Uterus (tissue), 3 donors: ENCODE measurements at regions not wholly inside any gene's neighbourhood (a gene's known extent, or its start where the extent isn't known, plus 50 kb on each side); places are given as distances from the start of the nearest gene placed in this dataset.

Experiments
- DNase-seq, 2 donors: peaks; one replicate each; pipeline ENCODE4 v3.0.0-alpha.2; 2019 to 2020
- H3K27ac ChIP-seq, 2 donors: fragments of 200-600 bp; sonication (generic); 1 replicate in 1 of 2; 2 replicates in 1 of 2; pipeline ENCODE4 v1.5.1; 2016 to 2018
- H3K27me3 ChIP-seq, 2 donors: fragments of 200-600 bp; sonication (generic); one replicate each; pipeline ENCODE4 v1.5.1; 2018 to 2019; ENCODE audit warnings: control low read depth in 1 of 2
- H3K36me3 ChIP-seq, 2 donors: fragments of 200-600 bp; sonication (generic); one replicate each; pipeline ENCODE4 v1.5.1; 2019; ENCODE audit warnings: control low read depth in 1 of 2
- H3K4me1 ChIP-seq, 2 donors: fragments of 200-600 bp; sonication (generic); one replicate each; pipeline ENCODE4 v1.5.1; 2018 to 2019; ENCODE audit warnings: control low read depth in 1 of 2
- H3K4me3 ChIP-seq, 2 donors: fragments of 200-600 bp; sonication (generic); 1 replicate in 1 of 2; 2 replicates in 1 of 2; pipeline ENCODE4 v1.5.1; 2018 to 2019; ENCODE audit warnings: mild to moderate bottlenecking in 1 of 2
- H3K9me3 ChIP-seq, 2 donors: fragments of 200-600 bp; sonication (generic); one replicate each; pipeline ENCODE4 v1.5.1; 2019; ENCODE audit warnings: control low read depth in 1 of 2
- POLR2A ChIP-seq, 2 donors: fragments of 450-650 bp; IDR thresholded peaks; one replicate each; pipeline ENCODE4 v1.6.1; 2016; ENCODE audit warnings: antibody characterized with exemption in 2 of 2, mild to moderate bottlenecking in 1 of 2, moderate library complexity in 1 of 2
- intact Hi-C: fragments of 100-400 bp; cut with DNase I; formaldehyde crosslinking; loops from one replicate; pipeline ENCODE4 v1.15.1; 2023; ENCODE audit warnings: low total_unique reads
- TF ChIP-seq, protein P1 (sequence below), 4 experiments: fragments of 200-600 bp in 2 of 4; fragments of 450-650 bp in 2 of 4; sonication (generic) in 2 of 4; IDR thresholded peaks; one replicate each; pipeline ENCODE4 v1.5.1; 2016 to 2019; ENCODE audit warnings: antibody characterized with exemption in 4 of 4, mild to moderate bottlenecking in 2 of 4, moderate library complexity in 1 of 4
- donor health status: DM: yes; HTN: yes; CAD: no.

DNA sequence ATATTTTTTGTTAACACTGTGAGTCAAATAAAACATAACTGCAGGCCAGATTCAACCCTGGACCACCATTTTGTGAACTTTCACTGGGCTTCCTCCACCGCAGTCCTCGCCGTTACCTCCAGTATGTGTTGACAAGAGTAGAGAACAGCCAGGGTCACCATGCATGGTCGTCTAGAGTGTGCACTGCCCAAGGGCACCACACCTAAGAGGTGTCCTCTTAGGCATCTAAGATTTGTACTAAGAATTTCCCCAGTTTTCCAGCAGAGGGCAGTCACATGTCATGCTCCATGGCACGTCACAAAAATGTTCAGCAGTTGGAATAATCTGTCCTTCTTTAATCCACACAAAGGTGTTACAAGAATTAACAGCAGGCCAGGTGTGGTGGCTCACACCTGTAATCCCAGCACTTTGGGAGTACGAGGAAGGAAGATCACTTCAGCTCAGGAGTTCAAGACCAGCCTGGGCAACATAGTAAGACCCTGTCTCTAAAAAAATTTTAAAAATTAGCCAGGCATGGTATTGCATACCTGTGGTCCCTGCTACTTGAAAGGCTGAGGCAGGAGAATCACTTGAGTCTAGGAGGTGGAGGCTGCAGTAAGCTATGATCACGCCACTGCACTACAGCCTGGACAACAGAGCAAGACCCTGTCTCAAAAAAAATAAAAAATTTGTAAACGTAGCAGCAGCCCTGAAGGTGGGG is 71.2 kb upstream of the FOXK1 start:
- TF ChIP-seq, protein P1, sequence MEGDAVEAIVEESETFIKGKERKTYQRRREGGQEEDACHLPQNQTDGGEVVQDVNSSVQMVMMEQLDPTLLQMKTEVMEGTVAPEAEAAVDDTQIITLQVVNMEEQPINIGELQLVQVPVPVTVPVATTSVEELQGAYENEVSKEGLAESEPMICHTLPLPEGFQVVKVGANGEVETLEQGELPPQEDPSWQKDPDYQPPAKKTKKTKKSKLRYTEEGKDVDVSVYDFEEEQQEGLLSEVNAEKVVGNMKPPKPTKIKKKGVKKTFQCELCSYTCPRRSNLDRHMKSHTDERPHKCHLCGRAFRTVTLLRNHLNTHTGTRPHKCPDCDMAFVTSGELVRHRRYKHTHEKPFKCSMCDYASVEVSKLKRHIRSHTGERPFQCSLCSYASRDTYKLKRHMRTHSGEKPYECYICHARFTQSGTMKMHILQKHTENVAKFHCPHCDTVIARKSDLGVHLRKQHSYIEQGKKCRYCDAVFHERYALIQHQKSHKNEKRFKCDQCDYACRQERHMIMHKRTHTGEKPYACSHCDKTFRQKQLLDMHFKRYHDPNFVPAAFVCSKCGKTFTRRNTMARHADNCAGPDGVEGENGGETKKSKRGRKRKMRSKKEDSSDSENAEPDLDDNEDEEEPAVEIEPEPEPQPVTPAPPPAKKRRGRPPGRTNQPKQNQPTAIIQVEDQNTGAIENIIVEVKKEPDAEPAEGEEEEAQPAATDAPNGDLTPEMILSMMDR (IDR thresholded peaks at IDR 0.05): peak; percentile 78 to 91 (median 87)
- no peak for TF ChIP-seq POLR2A (IDR thresholded peaks at IDR 0.05)
- Histone ChIP-seq H3K36me3 (no peaks in the 10 kb centered on the region), H3K4me1 (peaks cover 0 to 4% of the 10 kb centered on the region in 2 donors), H3K27ac (no peak overlapping the region), H3K4me3 (no peak overlapping the region), H3K27me3 (no peaks in the 10 kb centered on the region), H3K9me3 (no peaks in the 10 kb centered on the region)
- peak; percentile 34 to 65 for DNase-seq
- intact Hi-C loops: no loop called here

DNA sequence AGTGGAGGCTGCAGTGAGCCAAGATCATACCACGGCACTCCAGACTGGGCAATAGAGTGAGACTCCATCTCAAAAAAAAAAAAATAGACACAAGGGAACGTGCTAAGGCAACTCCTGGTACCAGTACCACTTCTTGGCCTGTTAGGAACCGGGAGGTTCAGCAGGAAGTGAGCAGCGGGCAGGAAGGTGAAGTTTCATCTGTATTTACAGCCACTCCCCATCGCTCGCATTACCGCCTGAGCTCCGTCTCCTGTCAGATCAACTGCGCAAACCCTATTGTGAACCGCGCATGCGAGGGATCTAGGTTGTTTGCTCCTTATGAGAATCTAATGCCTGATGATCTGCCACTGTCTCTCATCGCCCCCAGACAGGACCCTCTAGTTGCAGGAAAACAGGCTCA is 69.9 kb upstream of the FOXK1 start:
- Histone ChIP-seq H3K27me3 (no peaks in the 10 kb centered on the region), H3K4me1 (peaks cover 0 to 4% of the 10 kb centered on the region in 2 donors), H3K36me3 (no peaks in the 10 kb centered on the region), H3K27ac (no peak overlapping the region), H3K9me3 (no peaks in the 10 kb centered on the region), H3K4me3 (no peak overlapping the region)
- DNase-seq: no peak
- intact Hi-C loops: no loop called here
- TF ChIP-seq POLR2A (IDR thresholded peaks at IDR 0.05): no peak
- TF ChIP-seq, protein P1 (IDR thresholded peaks at IDR 0.05): no peak

DNA sequence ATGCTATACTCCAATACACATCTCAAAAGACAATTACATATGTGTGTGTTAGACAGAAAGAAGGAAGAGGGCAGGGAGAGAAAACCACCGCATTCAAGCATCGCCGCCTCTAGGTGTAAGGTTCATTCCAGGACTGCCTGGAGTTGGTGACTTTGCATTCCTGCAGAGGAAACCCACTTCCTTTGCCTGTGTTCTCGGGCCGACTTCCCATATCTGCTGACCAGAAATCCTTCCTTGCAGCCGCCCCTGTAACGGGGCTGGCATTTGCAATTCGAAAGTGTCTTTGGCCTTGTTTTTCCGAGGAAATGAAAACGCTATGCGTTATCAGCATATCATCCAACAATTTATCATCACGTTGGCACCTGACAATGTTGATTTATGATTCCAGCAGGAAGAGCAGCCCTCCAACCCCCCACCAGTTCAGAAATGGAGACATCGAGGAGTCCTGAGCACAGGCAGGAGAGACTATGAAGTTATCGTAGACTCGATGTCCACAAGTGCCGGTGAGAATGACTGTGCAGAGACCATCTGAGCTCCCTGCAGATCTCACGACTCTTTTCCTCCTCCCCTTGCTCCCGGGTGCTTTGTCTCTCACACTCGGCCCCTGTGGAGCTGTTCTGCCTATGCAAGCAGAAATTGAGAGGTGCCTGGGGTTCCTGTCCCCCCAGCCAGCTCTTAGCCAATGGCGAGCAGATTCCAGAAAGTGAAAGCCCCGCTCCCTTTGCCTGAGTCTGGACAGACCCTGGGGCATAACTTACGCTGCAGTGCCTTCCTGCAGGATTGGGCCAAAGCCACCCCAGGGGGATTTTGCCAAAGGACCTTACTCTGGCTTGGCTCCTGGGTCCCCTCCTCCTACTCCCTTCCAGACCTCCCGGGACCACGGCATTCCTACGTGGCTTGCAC is 68.9 kb upstream of the FOXK1 start:
- Histone ChIP-seq H3K27ac (peak overlapping the region; percentile 8 to 70), H3K4me3 (peak overlapping the region; percentile 17 to 18), H3K27me3 (no peaks in the 10 kb centered on the region), H3K4me1 (peaks cover 0 to 4% of the 10 kb centered on the region in 2 donors), H3K9me3 (no peaks in the 10 kb centered on the region), H3K36me3 (no peaks in the 10 kb centered on the region)
- intact Hi-C loops: no loop called here
- TF ChIP-seq, protein P1 (IDR thresholded peaks at IDR 0.05): no peak
- no peak for TF ChIP-seq POLR2A (IDR thresholded peaks at IDR 0.05)
- DNase-seq: no peak

DNA sequence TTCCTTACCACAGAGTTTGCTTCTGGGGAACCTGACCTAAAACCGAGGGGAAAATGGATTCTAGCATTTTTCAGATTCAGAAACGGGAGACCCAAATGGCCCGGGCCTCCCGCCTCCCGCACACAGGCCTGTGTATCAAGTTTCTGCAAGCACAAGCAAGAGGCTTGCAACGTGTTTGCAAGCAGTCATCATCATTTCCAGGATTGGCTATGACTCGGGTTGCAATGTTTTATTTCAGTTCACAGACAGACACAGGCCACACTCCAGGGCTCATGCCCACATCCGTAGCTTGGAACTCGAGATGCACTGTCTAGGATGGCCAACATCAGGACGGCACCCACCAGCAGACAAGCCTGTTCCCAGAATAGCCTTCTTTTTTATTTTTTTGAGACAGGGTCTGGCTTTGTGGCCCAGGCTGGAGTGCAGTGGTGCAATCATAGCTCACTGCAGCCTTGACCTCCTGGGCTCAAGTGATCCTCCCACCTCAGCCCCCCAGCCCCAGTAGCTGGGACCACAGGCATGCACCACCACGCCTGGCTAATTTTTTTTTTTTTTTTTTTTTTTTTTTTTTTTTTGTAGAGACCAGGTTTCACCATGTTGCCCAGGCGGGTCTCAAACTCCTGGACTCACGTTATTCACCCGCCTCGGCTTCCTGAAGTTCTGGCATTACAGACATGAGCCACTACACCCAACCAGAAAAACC is 68.1 kb upstream of the FOXK1 start:
- intact Hi-C loops: no loop called here
- Histone ChIP-seq H3K9me3 (no peaks in the 10 kb centered on the region), H3K36me3 (no peaks in the 10 kb centered on the region), H3K4me3 (peak overlapping the region; percentile 17 to 18), H3K27ac (peak overlapping the region; percentile 8 to 70), H3K27me3 (no peaks in the 10 kb centered on the region), H3K4me1 (peaks cover 0 to 4% of the 10 kb centered on the region in 2 donors)
- no peak for TF ChIP-seq POLR2A (IDR thresholded peaks at IDR 0.05)
- TF ChIP-seq, protein P1 (IDR thresholded peaks at IDR 0.05): no peak
- DNase-seq: peak in 1 of 2 donors; percentile 18
